Tibial nerve (tissue), 3 donors: ENCODE measurements at regions not wholly inside any gene's neighbourhood (a gene's known extent, or its start where the extent isn't known, plus 50 kb on each side); places are given as distances from the start of the nearest gene placed in this dataset.

Source experiments
- CTCF ChIP-seq, 5 experiments: fragments of 200-600 bp in 3 of 5; fragments of 450-650 bp in 2 of 5; sonication (generic) in 3 of 5; IDR thresholded peaks; one replicate each; pipeline ENCODE4 v1.5.1; 2016 to 2019; ENCODE audit warnings: antibody characterized with exemption in 5 of 5, mild to moderate bottlenecking in 3 of 5, moderate library complexity in 2 of 5
- POLR2A ChIP-seq, 2 donors: fragments of 450-650 bp; IDR thresholded peaks; one replicate each; pipeline ENCODE4 v1.6.1; 2017; ENCODE audit warnings: antibody characterized with exemption in 2 of 2, mild to moderate bottlenecking in 2 of 2, moderate library complexity in 2 of 2

GRCh38 chr2:217655651-217656050 lies 347.1 kb downstream of the TNS1 start:
- TF ChIP-seq CTCF (IDR thresholded peaks at IDR 0.05) (no peak), POLR2A (IDR thresholded peaks at IDR 0.05) (no peak)
